Neural cell (in vitro differentiated cells): ENCODE measurements at regions not wholly inside any gene's neighbourhood (a gene's known extent, or its start where the extent isn't known, plus 50 kb on each side); places are given as distances from the start of the nearest gene placed in this dataset.

ENCODE experiments used
- CTCF ChIP-seq: fragments of 450-650 bp; IDR thresholded peaks from 2 replicates; pipeline ENCODE4 v1.5.1; 2014; ENCODE audit warnings: antibody characterized with exemption, mild to moderate bottlenecking, moderate library complexity; ENCODE audit not compliant: poor library complexity, severe bottlenecking
- EP300 ChIP-seq: fragments of 450-650 bp; conservative IDR thresholded peaks from 2 replicates; pipeline ENCODE4 v1.6.1; 2014; ENCODE audit warnings: antibody characterized with exemption, mild to moderate bottlenecking, moderate library complexity; ENCODE audit not compliant: poor library complexity, severe bottlenecking
- EZH2 ChIP-seq: fragments of 200-600, 300-800 bp; shearing (Covaris generic), sonication (generic); IDR thresholded peaks from 2 replicates; pipeline ENCODE4 v1.6.1; 2014; ENCODE audit warnings: antibody characterized with exemption, low read length, borderline replicate concordance, mild to moderate bottlenecking; ENCODE audit not compliant: insufficient read depth, poor library complexity, severe bottlenecking
- POLR2AphosphoS5 ChIP-seq: IDR thresholded peaks from 2 replicates; pipeline ENCODE4 v1.6.1; 2012

GRCh38 chr2:11028407-11028916, 116.7 kb downstream of the KCNF1 start:
- TF ChIP-seq CTCF (no peak), EP300 (no peak), EZH2 (no peak), POLR2AphosphoS5 (no peak)
